ENCODE measurements at regions not wholly inside any gene's neighbourhood (a gene's known extent, or its start where the extent isn't known, plus 50 kb on each side); places are given as distances from the start of the nearest gene placed in this dataset.

DNA sequence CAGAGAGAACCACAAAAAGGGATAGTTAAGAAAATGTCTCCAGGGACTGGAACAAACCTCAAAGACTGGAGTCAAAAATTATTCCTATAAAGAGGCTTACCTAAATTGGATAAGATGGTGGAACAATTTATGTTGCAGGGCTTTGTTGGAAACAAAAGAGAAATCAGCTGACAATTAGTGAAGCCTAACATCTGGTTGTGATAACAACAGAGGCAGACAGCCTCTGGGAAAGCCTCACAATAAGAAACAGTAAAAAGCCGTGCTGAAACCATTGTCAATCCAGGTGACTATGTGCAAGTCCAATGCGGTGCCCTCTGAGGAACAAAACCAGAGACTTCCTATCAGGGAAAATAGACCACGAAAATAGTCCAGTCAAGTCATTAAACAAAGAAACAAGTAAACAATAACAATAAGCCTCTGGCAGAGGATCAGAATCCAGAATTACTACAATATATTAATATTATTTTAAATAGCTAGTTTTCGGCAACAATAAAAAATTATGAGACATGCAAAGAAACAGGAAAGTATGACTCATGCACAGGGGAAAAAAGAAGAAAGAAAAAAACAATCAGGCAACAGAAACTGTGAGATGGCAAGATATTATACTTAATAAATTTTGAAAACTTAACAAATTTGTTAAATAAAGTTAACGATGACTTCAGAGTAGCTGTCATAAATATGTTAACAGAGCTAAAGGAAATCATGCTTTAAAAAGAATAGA lies 99.7 kb upstream of the RXFP2 start:
- Histone ChIP-seq H3K27me3 (no peaks in the 10 kb centered on the region), H3K9me3 (replicated peaks in 1 of 3) (no peaks in the 10 kb centered on the region), H3K4me3 (no peak overlapping the region), H3K4me1 (replicated peaks in 1 of 2) (no peaks in the 10 kb centered on the region), H3K36me3 (replicated peaks in 1 of 2) (no peaks in the 10 kb centered on the region), H3K27ac (no peak overlapping the region)
- no peak for TF ChIP-seq POLR2A (IDR thresholded peaks at IDR 0.05)
- no peak for TF ChIP-seq CTCF (IDR thresholded peaks at IDR 0.05)
- no peak for DNase-seq
- intact Hi-C loops (cut with DNase I): no loop called here
- 68 to 75% (median 70%) methylated on average over 5 of the region's 5 CpGs for WGBS, 4 donors

GRCh38 chr13:31649766-31650165 lies 89.6 kb upstream of the RXFP2 start:
- H3K27me3 ChIP-seq: no peaks in the 10 kb centered on the region
- 59 to 88% (median 73%) methylated on average over 4 of the region's 4 CpGs for whole genome bisulfite sequencing, 4 donors
- no peaks in the 10 kb centered on the region for H3K4me1 ChIP-seq (replicated peaks in 1 of 2)
- H3K4me3 ChIP-seq: no peak overlapping the region
- intact Hi-C loops (cut with DNase I): no loop called here
- TF ChIP-seq POLR2A (IDR thresholded peaks at IDR 0.05): no peak
- no peak for TF ChIP-seq CTCF (IDR thresholded peaks at IDR 0.05)
- DNase-seq: no peak
- no peaks in the 10 kb centered on the region for H3K9me3 ChIP-seq (replicated peaks in 1 of 3)
- no peaks in the 10 kb centered on the region for H3K36me3 ChIP-seq (replicated peaks in 1 of 2)
- H3K27ac ChIP-seq: no peak overlapping the region

GRCh38 chr13:31653730-31654129 lies 85.6 kb upstream of the RXFP2 start:
- H3K27ac ChIP-seq: no peak overlapping the region
- no peaks in the 10 kb centered on the region for H3K27me3 ChIP-seq
- H3K4me1 ChIP-seq (replicated peaks in 1 of 2): no peaks in the 10 kb centered on the region
- no peak overlapping the region for H3K4me3 ChIP-seq
- TF ChIP-seq POLR2A (IDR thresholded peaks at IDR 0.05) (no peak), CTCF (IDR thresholded peaks at IDR 0.05) (no peak)
- H3K9me3 ChIP-seq (replicated peaks in 1 of 3): no peaks in the 10 kb centered on the region
- DNase-seq: no peak
- intact Hi-C loops (cut with DNase I): no loop called here
- H3K36me3 ChIP-seq (replicated peaks in 1 of 2): no peaks in the 10 kb centered on the region
- 49 to 69% (median 60%) methylated on average over 2 of the region's 2 CpGs for WGBS, 4 donors

DNA sequence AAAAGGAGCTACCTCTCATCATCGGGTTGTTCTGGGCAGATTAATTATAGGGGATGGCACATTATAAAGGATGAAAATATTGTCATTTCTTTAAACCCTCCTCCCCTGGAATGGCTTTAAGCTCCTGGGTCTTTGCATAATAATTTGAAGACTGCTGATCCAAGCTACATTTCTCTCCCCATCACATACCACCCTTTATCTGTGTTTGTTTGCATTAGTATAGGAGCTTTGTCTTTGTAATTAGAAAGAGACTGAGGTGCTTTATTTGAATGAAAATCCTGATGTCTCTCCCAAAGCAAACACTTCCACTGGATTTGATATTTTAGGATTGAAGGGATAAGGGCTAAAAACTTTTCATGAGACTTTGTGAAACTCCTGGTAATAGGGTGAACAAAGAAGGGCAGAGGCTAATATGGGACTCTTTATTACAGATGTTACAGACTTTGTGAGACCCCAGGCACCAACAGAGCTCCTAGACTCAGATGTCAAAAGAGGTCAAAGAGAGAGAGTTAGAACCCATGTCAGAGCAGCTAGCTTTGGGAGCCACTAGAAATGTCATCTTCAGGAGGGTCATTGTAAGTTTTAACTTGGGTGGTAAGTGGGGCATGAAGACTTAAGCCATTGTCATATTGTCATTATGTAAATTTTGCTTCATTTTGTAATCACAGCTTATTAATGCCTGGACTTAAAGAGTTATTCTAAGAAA lies 75.3 kb upstream of the RXFP2 start:
- Histone ChIP-seq H3K27me3 (no peaks in the 10 kb centered on the region), H3K27ac (no peak overlapping the region), H3K9me3 (replicated peaks in 1 of 3) (no peaks in the 10 kb centered on the region), H3K4me3 (no peak overlapping the region), H3K36me3 (replicated peaks in 1 of 2) (no peaks in the 10 kb centered on the region), H3K4me1 (replicated peaks in 1 of 2) (no peaks in the 10 kb centered on the region)
- WGBS, 4 donors: 29 to 41% (median 36%) methylated on average over 1 of the region's 1 CpG
- TF ChIP-seq POLR2A (IDR thresholded peaks at IDR 0.05) (no peak), CTCF (IDR thresholded peaks at IDR 0.05) (no peak)
- intact Hi-C loops (cut with DNase I): no loop called here
- DNase-seq: no peak

All from adrenal gland (tissue), 9 donors.